DND-41 (cell line): ENCODE measurements at regions not wholly inside any gene's neighbourhood (a gene's known extent, or its start where the extent isn't known, plus 50 kb on each side); places are given as distances from the start of the nearest gene placed in this dataset.
"Not testable (repeated sequence)": the region's sequence is repeated elsewhere in the genome, so short reads cannot be mapped to it uniquely, and the experiment has no call there.

Experiments used
- ATAC-seq: fragments of 200-7000 bp; cut with Tn5 transposase; 3 replicates; pipeline ENCODE4 v1.9.1; 2021; ENCODE audit warnings: low read depth; ENCODE audit not compliant: insufficient read depth
- DNase-seq: peaks from one replicate; pipeline ENCODE4 v3.0.0-alpha.2; 2020
- H2AFZ ChIP-seq: 2 replicates; pipeline ENCODE4 v1.6.0; 2012; ENCODE audit warnings: low read depth, low read length
- H3K27ac ChIP-seq: 2 replicates; pipeline ENCODE4 v1.5.1; 2012; ENCODE audit warnings: low read length, inconsistent platforms
- H3K27me3 ChIP-seq: fragments of 200-600 bp; sonication (generic); 2 replicates; pipeline ENCODE4 v1.6.0; 2012; ENCODE audit warnings: low read length, mild to moderate bottlenecking, inconsistent platforms; ENCODE audit not compliant: insufficient read depth, poor library complexity
- H3K36me3 ChIP-seq: 2 replicates; pipeline ENCODE4 v1.5.1; 2012; ENCODE audit warnings: low read length, inconsistent platforms; ENCODE audit not compliant: insufficient read depth
- H3K4me1 ChIP-seq: 2 replicates; pipeline ENCODE4 v1.5.1; 2012; ENCODE audit warnings: mild to moderate bottlenecking, low read length; ENCODE audit not compliant: insufficient read depth
- H3K4me2 ChIP-seq: 2 replicates; pipeline ENCODE4 v1.6.0; 2012; ENCODE audit warnings: mild to moderate bottlenecking, moderate library complexity, low read length, inconsistent platforms; ENCODE audit not compliant: insufficient read depth
- H3K4me3 ChIP-seq, 2 experiments: fragments of 200-600 bp in 1 of 2; shearing (Covaris generic) in 1 of 2; 2 replicates each; pipeline ENCODE4 v1.5.1; 2012 to 2016; ENCODE audit warnings: inconsistent platforms in 2 of 2, low read length in 2 of 2, mild to moderate bottlenecking in 2 of 2, low read depth in 1 of 2, moderate library complexity in 1 of 2
- H3K79me2 ChIP-seq: 2 replicates; pipeline ENCODE4 v1.6.0; 2012; ENCODE audit warnings: low read length, inconsistent platforms; ENCODE audit not compliant: insufficient read depth
- H3K9ac ChIP-seq: 2 replicates; pipeline ENCODE4 v1.6.0; 2012; ENCODE audit warnings: low read depth, mild to moderate bottlenecking, inconsistent platforms, low read length, moderate library complexity
- H3K9me3 ChIP-seq: 2 replicates; pipeline ENCODE4 v1.5.1; 2012; ENCODE audit warnings: low read length, moderate library complexity, mild to moderate bottlenecking, inconsistent platforms; ENCODE audit not compliant: insufficient read depth, severe bottlenecking
- H4K20me1 ChIP-seq: 2 replicates; pipeline ENCODE4 v1.6.0; 2012; ENCODE audit warnings: low read length; ENCODE audit not compliant: insufficient read depth
- EZH2 ChIP-seq: IDR thresholded peaks from 3 replicates; pipeline ENCODE4 v1.6.1; 2012; ENCODE audit warnings: borderline replicate concordance, low read depth, mild to moderate bottlenecking, moderate library complexity, low read length, inconsistent platforms; ENCODE audit not compliant: severe bottlenecking
- TF ChIP-seq, protein P1 (sequence below): IDR thresholded peaks from 2 replicates; pipeline ENCODE4 v1.5.1; 2012; ENCODE audit warnings: borderline replicate concordance, low read length, moderate library complexity, mild to moderate bottlenecking; ENCODE audit not compliant: poor library complexity, severe bottlenecking; ENCODE audit errors: extremely low read depth

DNA sequence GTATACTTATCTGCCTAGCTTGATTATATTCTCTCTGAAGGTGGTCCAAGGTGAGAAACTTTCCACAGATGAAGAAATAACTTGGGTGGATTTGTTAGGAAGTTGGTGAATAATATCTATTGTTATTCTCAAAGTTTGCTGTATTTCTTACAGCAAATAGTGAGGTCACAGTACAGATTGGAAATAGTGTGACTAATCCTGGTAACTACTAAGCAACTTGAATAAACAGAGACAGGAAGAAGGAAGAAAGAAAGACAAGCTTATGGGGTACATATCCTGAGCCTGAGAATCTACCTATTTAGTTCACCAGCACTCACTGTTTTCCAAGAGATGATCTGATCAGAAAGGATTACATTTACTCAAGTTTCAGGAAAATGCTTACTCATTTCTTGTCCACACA lies 1416.1 kb downstream of the RPA4 start:
- H3K4me2 ChIP-seq: no peak overlapping the region
- H3K79me2 ChIP-seq: no peaks in the 10 kb centered on the region
- TF ChIP-seq, protein P1, sequence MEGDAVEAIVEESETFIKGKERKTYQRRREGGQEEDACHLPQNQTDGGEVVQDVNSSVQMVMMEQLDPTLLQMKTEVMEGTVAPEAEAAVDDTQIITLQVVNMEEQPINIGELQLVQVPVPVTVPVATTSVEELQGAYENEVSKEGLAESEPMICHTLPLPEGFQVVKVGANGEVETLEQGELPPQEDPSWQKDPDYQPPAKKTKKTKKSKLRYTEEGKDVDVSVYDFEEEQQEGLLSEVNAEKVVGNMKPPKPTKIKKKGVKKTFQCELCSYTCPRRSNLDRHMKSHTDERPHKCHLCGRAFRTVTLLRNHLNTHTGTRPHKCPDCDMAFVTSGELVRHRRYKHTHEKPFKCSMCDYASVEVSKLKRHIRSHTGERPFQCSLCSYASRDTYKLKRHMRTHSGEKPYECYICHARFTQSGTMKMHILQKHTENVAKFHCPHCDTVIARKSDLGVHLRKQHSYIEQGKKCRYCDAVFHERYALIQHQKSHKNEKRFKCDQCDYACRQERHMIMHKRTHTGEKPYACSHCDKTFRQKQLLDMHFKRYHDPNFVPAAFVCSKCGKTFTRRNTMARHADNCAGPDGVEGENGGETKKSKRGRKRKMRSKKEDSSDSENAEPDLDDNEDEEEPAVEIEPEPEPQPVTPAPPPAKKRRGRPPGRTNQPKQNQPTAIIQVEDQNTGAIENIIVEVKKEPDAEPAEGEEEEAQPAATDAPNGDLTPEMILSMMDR: no peak
- TF ChIP-seq EZH2: no peak
- no peak overlapping the region for H3K9ac ChIP-seq
- no peak overlapping the region for H2AFZ ChIP-seq
- no peaks in the 10 kb centered on the region for H3K27me3 ChIP-seq
- no peaks in the 10 kb centered on the region for H3K36me3 ChIP-seq
- H3K9me3 ChIP-seq: no peaks in the 10 kb centered on the region
- no peak overlapping the region for H3K4me3 ChIP-seq
- ATAC-seq (no peak), DNase-seq (no peak)
- no peaks in the 10 kb centered on the region for H3K4me1 ChIP-seq
- no peak overlapping the region for H3K27ac ChIP-seq
- H4K20me1 ChIP-seq: no peaks in the 10 kb centered on the region

DNA sequence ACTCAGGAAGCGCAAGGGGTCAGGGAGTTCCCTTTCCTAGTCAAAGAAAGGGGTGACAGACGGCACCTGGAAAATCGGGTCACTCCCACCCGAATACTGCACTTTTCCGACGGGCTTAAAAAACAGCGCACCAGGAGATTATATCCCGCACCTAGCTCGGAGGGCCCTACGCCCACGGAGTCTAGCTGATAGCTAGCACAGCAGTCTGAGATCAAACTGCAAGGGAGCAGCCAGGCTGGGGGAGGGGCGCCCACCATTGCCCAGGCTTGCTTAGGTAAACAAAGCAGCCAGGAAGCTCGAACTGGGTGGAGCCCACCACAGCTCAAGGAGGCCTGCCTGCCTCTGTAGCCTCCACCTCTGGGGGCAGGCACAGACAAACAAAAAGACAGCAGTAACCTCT lies 1416.8 kb downstream of the RPA4 start:
- H4K20me1 ChIP-seq, H2AFZ ChIP-seq, H3K9ac ChIP-seq, DNase-seq, H3K27ac ChIP-seq, H3K27me3 ChIP-seq, H3K36me3 ChIP-seq, H3K79me2 ChIP-seq, H3K4me2 ChIP-seq, H3K9me3 ChIP-seq, H3K4me1 ChIP-seq, H3K4me3 ChIP-seq, ATAC-seq: not testable (repeated sequence)

DNA sequence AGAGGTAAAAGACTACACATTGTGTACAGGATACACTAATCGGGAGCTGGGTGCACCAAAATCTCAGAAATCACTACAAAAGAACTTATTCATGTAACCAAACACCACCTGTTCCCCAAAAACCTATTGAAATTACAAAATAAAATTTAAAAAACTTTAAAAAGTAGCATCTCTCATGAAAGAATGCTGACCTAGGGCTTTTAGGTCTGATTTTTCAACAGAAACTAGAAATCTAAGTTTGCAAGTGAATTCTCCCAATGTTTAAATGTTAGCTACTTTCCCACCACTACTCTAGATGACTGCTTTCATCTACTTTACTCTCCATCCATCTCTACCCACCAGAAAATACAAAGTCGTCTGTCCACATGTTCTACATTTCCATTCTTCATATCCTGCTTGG lies 1447.7 kb downstream of the RPA4 start:
- H3K9me3 ChIP-seq: no peaks in the 10 kb centered on the region

DNA sequence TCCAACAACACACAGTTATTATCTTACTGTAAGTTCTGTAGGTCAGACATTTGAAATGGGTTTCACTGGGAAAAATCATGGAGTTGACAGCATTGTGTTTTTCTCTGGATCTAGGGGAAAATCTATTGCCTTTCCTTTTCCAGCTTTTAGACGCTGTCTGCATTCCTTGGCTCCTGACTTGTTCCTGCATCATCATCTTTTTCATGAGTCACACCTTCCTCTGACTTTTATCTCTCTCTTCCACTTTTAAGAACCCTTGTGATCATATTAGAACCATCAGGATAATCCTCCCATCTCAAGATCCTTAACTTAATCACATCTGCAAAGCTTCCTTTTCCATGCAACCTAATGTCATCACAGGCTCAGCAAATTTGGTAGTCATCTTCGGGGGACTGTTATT lies 1454.8 kb downstream of the RPA4 start:
- Histone ChIP-seq H3K9me3 (no peaks in the 10 kb centered on the region), H3K27me3 (no peaks in the 10 kb centered on the region), H3K4me1 (no peaks in the 10 kb centered on the region), H3K27ac (no peak overlapping the region), H3K4me2 (no peak overlapping the region), H3K4me3 (no peak overlapping the region), H3K36me3 (no peaks in the 10 kb centered on the region), H3K79me2 (no peaks in the 10 kb centered on the region), H3K9ac (no peak overlapping the region), H2AFZ (no peak overlapping the region), H4K20me1 (no peaks in the 10 kb centered on the region)
- ATAC-seq (no peak), DNase-seq (no peak)
- TF ChIP-seq, protein P1: no peak
- TF ChIP-seq EZH2: no peak

More for the DNA sequence above, 1447.7 kb downstream of the RPA4 start:
- no peaks in the 10 kb centered on the region for H3K4me1 ChIP-seq
- no peak overlapping the region for H3K27ac ChIP-seq
- H2AFZ ChIP-seq: no peak overlapping the region
- no peaks in the 10 kb centered on the region for H3K79me2 ChIP-seq
- TF ChIP-seq, protein P1: no peak
- TF ChIP-seq EZH2: no peak
- no peak overlapping the region for H3K4me2 ChIP-seq
- H4K20me1 ChIP-seq: no peaks in the 10 kb centered on the region
- H3K4me3 ChIP-seq: no peak overlapping the region
- no peaks in the 10 kb centered on the region for H3K36me3 ChIP-seq
- H3K9ac ChIP-seq: no peak overlapping the region
- ATAC-seq (no peak), DNase-seq (no peak)
- no peaks in the 10 kb centered on the region for H3K27me3 ChIP-seq
